IMR-90 (cell line): ENCODE measurements at regions not wholly inside any gene's neighbourhood (a gene's known extent, or its start where the extent isn't known, plus 50 kb on each side); places are given as distances from the start of the nearest gene placed in this dataset.

Experiments used
- CEBPB ChIP-seq: IDR thresholded peaks from 2 replicates; pipeline ENCODE4 v1.6.1; 2012; ENCODE audit warnings: low read depth, low read length, improper control_type of control experiment
- CTCF ChIP-seq: conservative IDR thresholded peaks from 2 replicates; pipeline ENCODE4 v1.5.1; 2012; ENCODE audit warnings: mild to moderate bottlenecking, low read depth, low read length, improper control_type of control experiment
- POLR2A ChIP-seq: IDR thresholded peaks from 2 replicates; pipeline ENCODE4 v1.6.1; 2012; ENCODE audit warnings: mild to moderate bottlenecking, low read depth, low read length
- RAD21 ChIP-seq: IDR thresholded peaks from 2 replicates; pipeline ENCODE4 v1.6.1; 2012; ENCODE audit warnings: low read length, improper control_type of control experiment
- RCOR1 ChIP-seq: IDR thresholded peaks from 2 replicates; pipeline ENCODE4 v1.6.1; 2012; ENCODE audit warnings: mild to moderate bottlenecking, low read length, improper control_type of control experiment; ENCODE audit not compliant: insufficient replicate concordance
- USF2 ChIP-seq: fragments of 150-350 bp; IDR thresholded peaks from 2 replicates; pipeline ENCODE4 v1.6.1; 2017; ENCODE audit warnings: mild to moderate bottlenecking, antibody characterized with exemption, low read length, low read depth

- TF ChIP-seq CTCF = no peak
- no peak for TF ChIP-seq CEBPB
- TF ChIP-seq USF2 = no peak
- TF ChIP-seq RCOR1 = no peak
- no peak for TF ChIP-seq RAD21
- TF ChIP-seq POLR2A = no peak
Observed at GRCh38 chr14:80298491-80299017, 87.2 kb upstream of the DIO2 start.
